ENCODE measurements at regions not wholly inside any gene's neighbourhood (a gene's known extent, or its start where the extent isn't known, plus 50 kb on each side); places are given as distances from the start of the nearest gene placed in this dataset.
"Not testable (repeated sequence)": the region's sequence is repeated elsewhere in the genome, so short reads cannot be mapped to it uniquely, and the experiment has no call there.

GRCh38 chr5:101068298-101068697, 165.2 kb upstream of the ST8SIA4 start:
- Histone ChIP-seq H3K27me3 (ENCODE audit: control insufficient read depth, insufficient read depth, low read length) (no peaks in the 10 kb centered on the region), H3K36me3 (ENCODE audit: control insufficient read depth, insufficient read depth, low read length) (no peaks in the 10 kb centered on the region), H3K27ac (ENCODE audit: low read length) (no peak overlapping the region), H3K4me1 (ENCODE audit: control insufficient read depth, insufficient read depth, low read length) (no peaks in the 10 kb centered on the region), H3K4me3 (ENCODE audit: low read length) (no peak overlapping the region), H3K9me3 (replicated peaks; ENCODE audit: control insufficient read depth, low read depth, low read length) (no peaks in the 10 kb centered on the region)
- no peak for DNase-seq
- no CpG with 5 or more reads among the region's 1 CpG for WGBS (ENCODE audit: insufficient coverage)

- Histone ChIP-seq H3K4me3 (ENCODE audit: low read length) (no peak overlapping the region), H3K9me3 (replicated peaks; ENCODE audit: control insufficient read depth, low read depth, low read length) (peaks cover 2% of the 10 kb centered on the region), H3K4me1 (ENCODE audit: control insufficient read depth, insufficient read depth, low read length) (no peaks in the 10 kb centered on the region), H3K27ac (ENCODE audit: low read length) (no peak overlapping the region), H3K27me3 (ENCODE audit: control insufficient read depth, insufficient read depth, low read length) (no peaks in the 10 kb centered on the region), H3K36me3 (ENCODE audit: control insufficient read depth, insufficient read depth, low read length) (no peaks in the 10 kb centered on the region)
- WGBS (ENCODE audit: insufficient coverage), result no CpG with 5 or more reads among the region's 4 CpGs
- no peak for DNase-seq
Measured at GRCh38 chr5:101067429-101067828, 164.3 kb upstream of the ST8SIA4 start.

GRCh38 chr5:101062902-101063301, 159.8 kb upstream of the ST8SIA4 start:
- Histone ChIP-seq H3K27me3 (ENCODE audit: control insufficient read depth, insufficient read depth, low read length) (no peaks in the 10 kb centered on the region), H3K9me3 (replicated peaks; ENCODE audit: control insufficient read depth, low read depth, low read length) (peaks cover 2% of the 10 kb centered on the region), H3K4me3 (ENCODE audit: low read length) (no peak overlapping the region)

GRCh38 chr5:101047181-101047580, 144.1 kb upstream of the ST8SIA4 start:
- Histone ChIP-seq H3K27ac (ENCODE audit: low read length) (no peak overlapping the region), H3K4me1 (ENCODE audit: control insufficient read depth, insufficient read depth, low read length) (no peaks in the 10 kb centered on the region), H3K4me3 (ENCODE audit: low read length) (no peak overlapping the region), H3K36me3 (ENCODE audit: control insufficient read depth, insufficient read depth, low read length) (no peaks in the 10 kb centered on the region), H3K9me3 (replicated peaks; ENCODE audit: control insufficient read depth, low read depth, low read length) (no peaks in the 10 kb centered on the region), H3K27me3 (ENCODE audit: control insufficient read depth, insufficient read depth, low read length) (no peaks in the 10 kb centered on the region)
- WGBS (ENCODE audit: insufficient coverage), result 68% methylated on average over 2 of the region's 2 CpGs
- no peak for DNase-seq

More at GRCh38 chr5:101062902-101063301, 159.8 kb upstream of the ST8SIA4 start:
- no peak for DNase-seq
- H3K36me3 ChIP-seq (ENCODE audit: control insufficient read depth, insufficient read depth, low read length), result no peaks in the 10 kb centered on the region
- H3K27ac ChIP-seq (ENCODE audit: low read length), result no peak overlapping the region
- no peaks in the 10 kb centered on the region for H3K4me1 ChIP-seq (ENCODE audit: control insufficient read depth, insufficient read depth, low read length)

- H3K4me3 ChIP-seq (ENCODE audit: low read length), result no peak overlapping the region
- peak; percentile 16 for DNase-seq
- no peaks in the 10 kb centered on the region for H3K27me3 ChIP-seq (ENCODE audit: control insufficient read depth, insufficient read depth, low read length)
- H3K9me3 ChIP-seq (replicated peaks; ENCODE audit: control insufficient read depth, low read depth, low read length), result no peaks in the 10 kb centered on the region
- no peak overlapping the region for H3K27ac ChIP-seq (ENCODE audit: low read length)
- no CpG with 5 or more reads among the region's 3 CpGs for WGBS (ENCODE audit: insufficient coverage)
- no peaks in the 10 kb centered on the region for H3K36me3 ChIP-seq (ENCODE audit: control insufficient read depth, insufficient read depth, low read length)
- no peaks in the 10 kb centered on the region for H3K4me1 ChIP-seq (ENCODE audit: control insufficient read depth, insufficient read depth, low read length)
Measured at GRCh38 chr5:101045689-101046088, 142.6 kb upstream of the ST8SIA4 start.

- not testable (repeated sequence) for H3K4me3 ChIP-seq (ENCODE audit: low read length); H3K27ac ChIP-seq (ENCODE audit: low read length); H3K9me3 ChIP-seq (replicated peaks; ENCODE audit: control insufficient read depth, low read depth, low read length); DNase-seq; H3K4me1 ChIP-seq (ENCODE audit: control insufficient read depth, insufficient read depth, low read length); H3K36me3 ChIP-seq (ENCODE audit: control insufficient read depth, insufficient read depth, low read length); H3K27me3 ChIP-seq (ENCODE audit: control insufficient read depth, insufficient read depth, low read length)
Measured at GRCh38 chr5:101040002-101040401, 136.9 kb upstream of the ST8SIA4 start.

GRCh38 chr5:101036778-101037177, 133.7 kb upstream of the ST8SIA4 start:
- DNase-seq, result no peak
- H3K27ac ChIP-seq (ENCODE audit: low read length), result no peak overlapping the region
- H3K36me3 ChIP-seq (ENCODE audit: control insufficient read depth, insufficient read depth, low read length), result no peaks in the 10 kb centered on the region
- no peak overlapping the region for H3K4me3 ChIP-seq (ENCODE audit: low read length)
- H3K27me3 ChIP-seq (ENCODE audit: control insufficient read depth, insufficient read depth, low read length), result no peaks in the 10 kb centered on the region
- no peaks in the 10 kb centered on the region for H3K4me1 ChIP-seq (ENCODE audit: control insufficient read depth, insufficient read depth, low read length)
- no CpG with 5 or more reads among the region's 4 CpGs for WGBS (ENCODE audit: insufficient coverage)
- no peaks in the 10 kb centered on the region for H3K9me3 ChIP-seq (replicated peaks; ENCODE audit: control insufficient read depth, low read depth, low read length)

- no peaks in the 10 kb centered on the region for H3K9me3 ChIP-seq (replicated peaks; ENCODE audit: control insufficient read depth, low read depth, low read length)
- no CpG with 5 or more reads among the region's 3 CpGs for WGBS (ENCODE audit: insufficient coverage)
- H3K4me3 ChIP-seq (ENCODE audit: low read length), result no peak overlapping the region
- no peak overlapping the region for H3K27ac ChIP-seq (ENCODE audit: low read length)
- no peak for DNase-seq
- no peaks in the 10 kb centered on the region for H3K36me3 ChIP-seq (ENCODE audit: control insufficient read depth, insufficient read depth, low read length)
- H3K27me3 ChIP-seq (ENCODE audit: control insufficient read depth, insufficient read depth, low read length), result no peaks in the 10 kb centered on the region
- no peaks in the 10 kb centered on the region for H3K4me1 ChIP-seq (ENCODE audit: control insufficient read depth, insufficient read depth, low read length)
Measured at GRCh38 chr5:101035425-101035824, 132.3 kb upstream of the ST8SIA4 start.

GRCh38 chr5:101024299-101024698, 121.2 kb upstream of the ST8SIA4 start:
- no peaks in the 10 kb centered on the region for H3K9me3 ChIP-seq (replicated peaks; ENCODE audit: control insufficient read depth, low read depth, low read length)
- H3K27me3 ChIP-seq (ENCODE audit: control insufficient read depth, insufficient read depth, low read length), result no peaks in the 10 kb centered on the region
- no peak overlapping the region for H3K4me3 ChIP-seq (ENCODE audit: low read length)
- DNase-seq, result no peak
- no CpG with 5 or more reads among the region's 2 CpGs for WGBS (ENCODE audit: insufficient coverage)
- no peaks in the 10 kb centered on the region for H3K36me3 ChIP-seq (ENCODE audit: control insufficient read depth, insufficient read depth, low read length)
- no peak overlapping the region for H3K27ac ChIP-seq (ENCODE audit: low read length)
- H3K4me1 ChIP-seq (ENCODE audit: control insufficient read depth, insufficient read depth, low read length), result no peaks in the 10 kb centered on the region

GRCh38 chr5:101018299-101018698, 115.2 kb upstream of the ST8SIA4 start:
- Histone ChIP-seq H3K36me3 (ENCODE audit: control insufficient read depth, insufficient read depth, low read length) (no peaks in the 10 kb centered on the region), H3K27me3 (ENCODE audit: control insufficient read depth, insufficient read depth, low read length) (no peaks in the 10 kb centered on the region), H3K9me3 (replicated peaks; ENCODE audit: control insufficient read depth, low read depth, low read length) (no peaks in the 10 kb centered on the region), H3K4me3 (ENCODE audit: low read length) (no peak overlapping the region), H3K27ac (ENCODE audit: low read length) (no peak overlapping the region), H3K4me1 (ENCODE audit: control insufficient read depth, insufficient read depth, low read length) (no peaks in the 10 kb centered on the region)
- no peak for DNase-seq
- WGBS (ENCODE audit: insufficient coverage), result no CpG with 5 or more reads among the region's 1 CpG

- no peaks in the 10 kb centered on the region for H3K36me3 ChIP-seq (ENCODE audit: control insufficient read depth, insufficient read depth, low read length)
- no peaks in the 10 kb centered on the region for H3K4me1 ChIP-seq (ENCODE audit: control insufficient read depth, insufficient read depth, low read length)
- no peaks in the 10 kb centered on the region for H3K9me3 ChIP-seq (replicated peaks; ENCODE audit: control insufficient read depth, low read depth, low read length)
- DNase-seq, result no peak
- no peak overlapping the region for H3K27ac ChIP-seq (ENCODE audit: low read length)
- no peak overlapping the region for H3K4me3 ChIP-seq (ENCODE audit: low read length)
- no peaks in the 10 kb centered on the region for H3K27me3 ChIP-seq (ENCODE audit: control insufficient read depth, insufficient read depth, low read length)
- WGBS (ENCODE audit: insufficient coverage), result no CpG with 5 or more reads among the region's 2 CpGs
Measured at GRCh38 chr5:101012880-101013279, 109.8 kb upstream of the ST8SIA4 start.

All from muscle of leg (tissue), 3 donors.